ENCODE measurements at regions not wholly inside any gene's neighbourhood (a gene's known extent, or its start where the extent isn't known, plus 50 kb on each side); places are given as distances from the start of the nearest gene placed in this dataset.

DNA sequence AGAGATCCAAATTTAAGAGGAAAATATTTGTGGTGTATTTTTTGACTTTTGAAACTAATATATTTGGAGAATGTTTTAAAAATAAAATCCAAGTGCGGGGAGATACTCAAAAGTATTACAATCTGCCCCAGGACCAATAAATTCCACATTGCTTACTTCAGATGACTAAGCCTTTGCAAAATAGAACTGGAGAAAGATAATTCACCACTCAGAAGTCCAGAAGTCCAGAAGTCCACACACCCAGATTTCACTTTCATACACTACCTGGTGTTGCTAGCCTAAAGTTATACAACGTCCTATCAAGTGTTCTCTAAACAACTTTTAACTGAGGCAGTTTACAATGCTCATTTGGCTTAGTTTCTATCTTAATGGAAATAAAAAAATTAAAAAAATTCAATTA is 487.0 kb upstream of the SEMA3D start (continued):
- TF ChIP-seq, protein P1, sequence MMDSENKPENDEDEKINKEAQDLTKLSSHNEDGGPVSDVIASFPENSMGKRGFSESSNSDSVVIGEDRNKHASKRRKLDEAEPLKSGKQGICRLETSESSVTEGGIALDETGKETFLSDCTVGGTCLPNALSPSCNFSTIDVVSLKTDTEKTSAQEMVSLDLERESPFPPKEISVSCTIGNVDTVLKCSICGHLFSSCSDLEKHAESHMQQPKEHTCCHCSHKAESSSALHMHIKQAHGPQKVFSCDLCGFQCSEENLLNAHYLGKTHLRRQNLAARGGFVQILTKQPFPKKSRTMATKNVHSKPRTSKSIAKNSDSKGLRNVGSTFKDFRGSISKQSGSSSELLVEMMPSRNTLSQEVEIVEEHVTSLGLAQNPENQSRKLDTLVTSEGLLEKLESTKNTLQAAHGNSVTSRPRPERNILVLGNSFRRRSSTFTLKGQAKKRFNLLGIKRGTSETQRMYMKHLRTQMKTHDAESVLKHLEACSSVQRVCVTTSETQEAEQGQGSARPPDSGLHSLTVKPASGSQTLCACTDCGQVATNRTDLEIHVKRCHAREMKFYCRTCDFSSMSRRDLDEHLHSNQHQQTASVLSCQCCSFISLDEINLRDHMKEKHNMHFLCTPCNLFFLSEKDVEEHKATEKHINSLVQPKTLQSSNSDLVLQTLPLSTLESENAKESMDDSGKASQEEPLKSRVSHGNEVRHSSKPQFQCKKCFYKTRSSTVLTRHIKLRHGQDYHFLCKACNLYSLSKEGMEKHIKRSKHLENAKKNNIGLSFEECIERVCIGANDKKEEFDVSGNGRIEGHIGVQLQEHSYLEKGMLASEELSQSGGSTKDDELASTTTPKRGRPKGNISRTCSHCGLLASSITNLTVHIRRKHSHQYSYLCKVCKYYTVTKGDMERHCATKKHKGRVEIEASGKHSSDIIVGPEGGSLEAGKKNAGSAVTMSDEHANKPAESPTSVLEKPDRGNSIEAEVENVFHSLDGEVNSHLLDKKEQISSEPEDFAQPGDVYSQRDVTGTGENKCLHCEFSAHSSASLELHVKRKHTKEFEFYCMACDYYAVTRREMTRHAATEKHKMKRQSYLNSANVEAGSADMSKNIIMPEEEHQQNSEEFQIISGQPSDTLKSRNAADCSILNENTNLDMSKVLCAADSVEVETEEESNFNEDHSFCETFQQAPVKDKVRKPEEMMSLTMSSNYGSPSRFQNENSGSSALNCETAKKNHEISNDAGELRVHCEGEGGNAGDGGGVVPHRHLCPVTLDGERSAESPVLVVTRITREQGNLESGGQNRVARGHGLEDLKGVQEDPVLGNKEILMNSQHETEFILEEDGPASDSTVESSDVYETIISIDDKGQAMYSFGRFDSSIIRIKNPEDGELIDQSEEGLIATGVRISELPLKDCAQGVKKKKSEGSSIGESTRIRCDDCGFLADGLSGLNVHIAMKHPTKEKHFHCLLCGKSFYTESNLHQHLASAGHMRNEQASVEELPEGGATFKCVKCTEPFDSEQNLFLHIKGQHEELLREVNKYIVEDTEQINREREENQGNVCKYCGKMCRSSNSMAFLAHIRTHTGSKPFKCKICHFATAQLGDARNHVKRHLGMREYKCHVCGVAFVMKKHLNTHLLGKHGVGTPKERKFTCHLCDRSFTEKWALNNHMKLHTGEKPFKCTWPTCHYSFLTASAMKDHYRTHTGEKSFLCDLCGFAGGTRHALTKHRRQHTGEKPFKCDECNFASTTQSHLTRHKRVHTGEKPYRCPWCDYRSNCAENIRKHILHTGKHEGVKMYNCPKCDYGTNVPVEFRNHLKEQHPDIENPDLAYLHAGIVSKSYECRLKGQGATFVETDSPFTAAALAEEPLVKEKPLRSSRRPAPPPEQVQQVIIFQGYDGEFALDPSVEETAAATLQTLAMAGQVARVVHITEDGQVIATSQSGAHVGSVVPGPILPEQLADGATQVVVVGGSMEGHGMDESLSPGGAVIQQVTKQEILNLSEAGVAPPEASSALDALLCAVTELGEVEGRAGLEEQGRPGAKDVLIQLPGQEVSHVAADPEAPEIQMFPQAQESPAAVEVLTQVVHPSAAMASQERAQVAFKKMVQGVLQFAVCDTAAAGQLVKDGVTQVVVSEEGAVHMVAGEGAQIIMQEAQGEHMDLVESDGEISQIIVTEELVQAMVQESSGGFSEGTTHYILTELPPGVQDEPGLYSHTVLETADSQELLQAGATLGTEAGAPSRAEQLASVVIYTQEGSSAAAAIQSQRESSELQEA (IDR thresholded peaks at IDR 0.05; ENCODE audit: low read depth): no peak
- TF ChIP-seq U2AF2 (optimal IDR thresholded peaks at IDR 0.05; ENCODE audit: low read depth, low read length) (no peak), ZNF586 (CRISPR knock-in tag; conservative IDR thresholded peaks at IDR 0.05) (no peak), ZNF41 (CRISPR knock-in tag; conservative IDR thresholded peaks at IDR 0.05) (no peak)
- TF ChIP-seq, protein P2, sequence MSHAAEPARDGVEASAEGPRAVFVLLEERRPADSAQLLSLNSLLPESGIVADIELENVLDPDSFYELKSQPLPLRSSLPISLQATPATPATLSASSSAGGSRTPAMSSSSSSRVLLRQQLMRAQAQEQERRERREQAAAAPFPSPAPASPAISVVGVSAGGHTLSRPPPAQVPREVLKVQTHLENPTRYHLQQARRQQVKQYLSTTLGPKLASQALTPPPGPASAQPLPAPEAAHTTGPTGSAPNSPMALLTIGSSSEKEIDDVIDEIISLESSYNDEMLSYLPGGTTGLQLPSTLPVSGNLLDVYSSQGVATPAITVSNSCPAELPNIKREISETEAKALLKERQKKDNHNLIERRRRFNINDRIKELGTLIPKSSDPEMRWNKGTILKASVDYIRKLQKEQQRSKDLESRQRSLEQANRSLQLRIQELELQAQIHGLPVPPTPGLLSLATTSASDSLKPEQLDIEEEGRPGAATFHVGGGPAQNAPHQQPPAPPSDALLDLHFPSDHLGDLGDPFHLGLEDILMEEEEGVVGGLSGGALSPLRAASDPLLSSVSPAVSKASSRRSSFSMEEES (CRISPR knock-in tag; IDR thresholded peaks at IDR 0.05): no peak
- TF ChIP-seq, protein P3, sequence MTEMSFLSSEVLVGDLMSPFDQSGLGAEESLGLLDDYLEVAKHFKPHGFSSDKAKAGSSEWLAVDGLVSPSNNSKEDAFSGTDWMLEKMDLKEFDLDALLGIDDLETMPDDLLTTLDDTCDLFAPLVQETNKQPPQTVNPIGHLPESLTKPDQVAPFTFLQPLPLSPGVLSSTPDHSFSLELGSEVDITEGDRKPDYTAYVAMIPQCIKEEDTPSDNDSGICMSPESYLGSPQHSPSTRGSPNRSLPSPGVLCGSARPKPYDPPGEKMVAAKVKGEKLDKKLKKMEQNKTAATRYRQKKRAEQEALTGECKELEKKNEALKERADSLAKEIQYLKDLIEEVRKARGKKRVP (CRISPR knock-in tag; IDR thresholded peaks at IDR 0.05): no peak

Data from K562 (cell line).